Keratinocyte (primary cell): ENCODE measurements at regions not wholly inside any gene's neighbourhood (a gene's known extent, or its start where the extent isn't known, plus 50 kb on each side); places are given as distances from the start of the nearest gene placed in this dataset.

Experiments used
- EZH2 ChIP-seq: IDR thresholded peaks from one replicate; pipeline ENCODE4 v1.6.1; 2012; ENCODE audit warnings: inconsistent platforms, mild to moderate bottlenecking, low read length, moderate library complexity
- TF ChIP-seq, protein P1 (sequence below), 3 experiments: IDR thresholded peaks in 1 of 3; conservative IDR thresholded peaks in 1 of 3; optimal IDR thresholded peaks in 1 of 3; 2 replicates in 2 of 3; 3 replicates in 1 of 3; pipeline versions ENCODE3 to v1.5.1; 2011; ENCODE audit warnings: low read length in 3 of 3, mild to moderate bottlenecking in 3 of 3, moderate library complexity in 2 of 3, control low read depth in 1 of 3, inconsistent platforms in 1 of 3; ENCODE audit not compliant: insufficient read depth in 2 of 3; ENCODE audit errors: extremely low read depth in 1 of 3

DNA sequence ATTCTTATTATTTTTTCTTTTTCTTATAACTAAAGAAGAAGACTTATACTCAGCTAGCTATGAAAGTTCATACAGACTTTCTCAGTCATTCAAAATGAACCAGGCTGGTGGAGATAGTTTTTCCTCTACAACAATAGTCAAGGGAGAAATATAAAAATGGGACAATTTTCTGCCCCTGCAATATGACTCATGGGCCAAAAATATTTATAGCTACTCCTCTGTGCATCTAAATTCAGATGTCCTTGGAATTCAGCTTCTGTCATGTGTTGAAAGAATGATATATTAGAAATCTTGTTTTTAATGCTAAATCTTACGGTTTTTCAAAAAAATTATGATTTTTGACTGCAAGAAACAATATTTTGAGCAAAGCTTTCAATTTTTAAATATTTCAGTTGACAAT is 237.2 kb upstream of the SYT10 start:
- TF ChIP-seq, protein P1, sequence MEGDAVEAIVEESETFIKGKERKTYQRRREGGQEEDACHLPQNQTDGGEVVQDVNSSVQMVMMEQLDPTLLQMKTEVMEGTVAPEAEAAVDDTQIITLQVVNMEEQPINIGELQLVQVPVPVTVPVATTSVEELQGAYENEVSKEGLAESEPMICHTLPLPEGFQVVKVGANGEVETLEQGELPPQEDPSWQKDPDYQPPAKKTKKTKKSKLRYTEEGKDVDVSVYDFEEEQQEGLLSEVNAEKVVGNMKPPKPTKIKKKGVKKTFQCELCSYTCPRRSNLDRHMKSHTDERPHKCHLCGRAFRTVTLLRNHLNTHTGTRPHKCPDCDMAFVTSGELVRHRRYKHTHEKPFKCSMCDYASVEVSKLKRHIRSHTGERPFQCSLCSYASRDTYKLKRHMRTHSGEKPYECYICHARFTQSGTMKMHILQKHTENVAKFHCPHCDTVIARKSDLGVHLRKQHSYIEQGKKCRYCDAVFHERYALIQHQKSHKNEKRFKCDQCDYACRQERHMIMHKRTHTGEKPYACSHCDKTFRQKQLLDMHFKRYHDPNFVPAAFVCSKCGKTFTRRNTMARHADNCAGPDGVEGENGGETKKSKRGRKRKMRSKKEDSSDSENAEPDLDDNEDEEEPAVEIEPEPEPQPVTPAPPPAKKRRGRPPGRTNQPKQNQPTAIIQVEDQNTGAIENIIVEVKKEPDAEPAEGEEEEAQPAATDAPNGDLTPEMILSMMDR (optimal IDR thresholded peaks at IDR 0.05 in 1 of 3, IDR thresholded peaks at IDR 0.05 in 1 of 3, conservative IDR thresholded peaks at IDR 0.05 in 1 of 3; ENCODE audit: extremely low read depth in 1 of 3, insufficient read depth in 2 of 3, low read length in 3 of 3), result no peak
- TF ChIP-seq EZH2, result no peak
